Liver (tissue), 3 donors: ENCODE measurements at regions not wholly inside any gene's neighbourhood (a gene's known extent, or its start where the extent isn't known, plus 50 kb on each side); places are given as distances from the start of the nearest gene placed in this dataset.

Experiments used
- EGR1 ChIP-seq, 2 donors: IDR thresholded peaks; 2 replicates each; pipeline ENCODE4 v1.6.1; 2016 to 2018; ENCODE audit warnings: antibody characterized with exemption in 2 of 2, low read depth in 2 of 2
- FOXA1 ChIP-seq: IDR thresholded peaks from 2 replicates; pipeline ENCODE4 v1.6.1; 2016; ENCODE audit warnings: antibody characterized with exemption
- JUND ChIP-seq, 2 donors: IDR thresholded peaks; 2 replicates each; pipeline ENCODE4 v1.6.1; 2016; ENCODE audit warnings: antibody characterized with exemption in 2 of 2
- RAD21 ChIP-seq, 2 donors: IDR thresholded peaks; 2 replicates each; pipeline ENCODE4 v1.6.1; 2016; ENCODE audit warnings: antibody characterized with exemption in 2 of 2, mild to moderate bottlenecking in 2 of 2
- SP1 ChIP-seq: IDR thresholded peaks from 2 replicates; pipeline ENCODE4 v1.6.1; 2018; ENCODE audit warnings: antibody characterized with exemption, mild to moderate bottlenecking
- YY1 ChIP-seq: IDR thresholded peaks from 2 replicates; pipeline ENCODE4 v1.6.1; 2016; ENCODE audit warnings: antibody characterized with exemption, mild to moderate bottlenecking
- TF ChIP-seq, protein P1 (sequence below): fragments of 150-350 bp; IDR thresholded peaks from 2 replicates; pipeline ENCODE4 v1.5.1; 2017; ENCODE audit warnings: improper control_type of control experiment, low read depth, low read length; ENCODE audit not compliant: missing input control
- TF ChIP-seq, protein P2 (sequence below): IDR thresholded peaks from 2 replicates; pipeline ENCODE4 v1.6.1; 2016; ENCODE audit warnings: antibody characterized with exemption
- TF ChIP-seq, protein P3 (sequence below): IDR thresholded peaks from 2 replicates; pipeline ENCODE4 v1.6.1; 2016; ENCODE audit warnings: antibody characterized with exemption, mild to moderate bottlenecking
- TF ChIP-seq, protein P4 (sequence below): IDR thresholded peaks from 2 replicates; pipeline ENCODE4 v1.6.1; 2016; ENCODE audit warnings: antibody characterized with exemption
- donor health status: healthy.
- donor health status: healthy.

DNA sequence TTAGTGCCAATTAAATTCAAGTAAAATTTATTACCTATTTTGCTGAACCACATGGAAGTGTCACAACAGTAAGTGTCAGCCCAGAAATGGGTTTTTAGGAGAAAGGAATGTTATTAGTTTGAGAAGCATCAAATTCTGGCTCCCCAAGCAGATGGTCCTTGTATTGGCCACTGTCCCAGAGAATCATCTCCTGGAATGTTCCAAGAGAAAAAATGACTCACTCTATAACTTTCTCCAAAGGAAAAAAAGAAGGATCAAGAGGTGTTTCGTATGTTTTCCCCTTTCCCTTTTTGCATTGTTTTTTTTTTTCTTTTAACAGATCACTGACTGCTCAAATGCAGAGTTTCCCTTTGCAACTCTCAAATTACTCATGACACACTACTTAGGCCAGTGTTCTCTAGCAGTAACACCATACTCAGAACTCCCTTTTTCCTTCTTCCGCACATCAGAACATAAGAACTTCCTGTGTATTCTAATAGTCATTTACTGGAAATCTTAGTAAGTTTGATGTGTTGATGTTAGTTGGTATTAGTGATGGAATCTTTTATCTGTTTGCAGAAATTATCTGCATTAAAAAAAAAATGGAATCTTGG, 390.3 kb downstream of the GPD2 start:
- TF ChIP-seq YY1, result no peak
- no peak for TF ChIP-seq FOXA1
- TF ChIP-seq, protein P1, sequence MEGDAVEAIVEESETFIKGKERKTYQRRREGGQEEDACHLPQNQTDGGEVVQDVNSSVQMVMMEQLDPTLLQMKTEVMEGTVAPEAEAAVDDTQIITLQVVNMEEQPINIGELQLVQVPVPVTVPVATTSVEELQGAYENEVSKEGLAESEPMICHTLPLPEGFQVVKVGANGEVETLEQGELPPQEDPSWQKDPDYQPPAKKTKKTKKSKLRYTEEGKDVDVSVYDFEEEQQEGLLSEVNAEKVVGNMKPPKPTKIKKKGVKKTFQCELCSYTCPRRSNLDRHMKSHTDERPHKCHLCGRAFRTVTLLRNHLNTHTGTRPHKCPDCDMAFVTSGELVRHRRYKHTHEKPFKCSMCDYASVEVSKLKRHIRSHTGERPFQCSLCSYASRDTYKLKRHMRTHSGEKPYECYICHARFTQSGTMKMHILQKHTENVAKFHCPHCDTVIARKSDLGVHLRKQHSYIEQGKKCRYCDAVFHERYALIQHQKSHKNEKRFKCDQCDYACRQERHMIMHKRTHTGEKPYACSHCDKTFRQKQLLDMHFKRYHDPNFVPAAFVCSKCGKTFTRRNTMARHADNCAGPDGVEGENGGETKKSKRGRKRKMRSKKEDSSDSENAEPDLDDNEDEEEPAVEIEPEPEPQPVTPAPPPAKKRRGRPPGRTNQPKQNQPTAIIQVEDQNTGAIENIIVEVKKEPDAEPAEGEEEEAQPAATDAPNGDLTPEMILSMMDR, result no peak
- no peak for TF ChIP-seq RAD21 (IDR thresholded peaks at IDR 0.05)
- TF ChIP-seq, protein P2, sequence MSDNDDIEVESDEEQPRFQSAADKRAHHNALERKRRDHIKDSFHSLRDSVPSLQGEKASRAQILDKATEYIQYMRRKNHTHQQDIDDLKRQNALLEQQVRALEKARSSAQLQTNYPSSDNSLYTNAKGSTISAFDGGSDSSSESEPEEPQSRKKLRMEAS, result no peak
- TF ChIP-seq SP1, result no peak
- TF ChIP-seq, protein P3, sequence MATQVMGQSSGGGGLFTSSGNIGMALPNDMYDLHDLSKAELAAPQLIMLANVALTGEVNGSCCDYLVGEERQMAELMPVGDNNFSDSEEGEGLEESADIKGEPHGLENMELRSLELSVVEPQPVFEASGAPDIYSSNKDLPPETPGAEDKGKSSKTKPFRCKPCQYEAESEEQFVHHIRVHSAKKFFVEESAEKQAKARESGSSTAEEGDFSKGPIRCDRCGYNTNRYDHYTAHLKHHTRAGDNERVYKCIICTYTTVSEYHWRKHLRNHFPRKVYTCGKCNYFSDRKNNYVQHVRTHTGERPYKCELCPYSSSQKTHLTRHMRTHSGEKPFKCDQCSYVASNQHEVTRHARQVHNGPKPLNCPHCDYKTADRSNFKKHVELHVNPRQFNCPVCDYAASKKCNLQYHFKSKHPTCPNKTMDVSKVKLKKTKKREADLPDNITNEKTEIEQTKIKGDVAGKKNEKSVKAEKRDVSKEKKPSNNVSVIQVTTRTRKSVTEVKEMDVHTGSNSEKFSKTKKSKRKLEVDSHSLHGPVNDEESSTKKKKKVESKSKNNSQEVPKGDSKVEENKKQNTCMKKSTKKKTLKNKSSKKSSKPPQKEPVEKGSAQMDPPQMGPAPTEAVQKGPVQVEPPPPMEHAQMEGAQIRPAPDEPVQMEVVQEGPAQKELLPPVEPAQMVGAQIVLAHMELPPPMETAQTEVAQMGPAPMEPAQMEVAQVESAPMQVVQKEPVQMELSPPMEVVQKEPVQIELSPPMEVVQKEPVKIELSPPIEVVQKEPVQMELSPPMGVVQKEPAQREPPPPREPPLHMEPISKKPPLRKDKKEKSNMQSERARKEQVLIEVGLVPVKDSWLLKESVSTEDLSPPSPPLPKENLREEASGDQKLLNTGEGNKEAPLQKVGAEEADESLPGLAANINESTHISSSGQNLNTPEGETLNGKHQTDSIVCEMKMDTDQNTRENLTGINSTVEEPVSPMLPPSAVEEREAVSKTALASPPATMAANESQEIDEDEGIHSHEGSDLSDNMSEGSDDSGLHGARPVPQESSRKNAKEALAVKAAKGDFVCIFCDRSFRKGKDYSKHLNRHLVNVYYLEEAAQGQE, result no peak
- no peak for TF ChIP-seq JUND (IDR thresholded peaks at IDR 0.05)
- TF ChIP-seq, protein P4, sequence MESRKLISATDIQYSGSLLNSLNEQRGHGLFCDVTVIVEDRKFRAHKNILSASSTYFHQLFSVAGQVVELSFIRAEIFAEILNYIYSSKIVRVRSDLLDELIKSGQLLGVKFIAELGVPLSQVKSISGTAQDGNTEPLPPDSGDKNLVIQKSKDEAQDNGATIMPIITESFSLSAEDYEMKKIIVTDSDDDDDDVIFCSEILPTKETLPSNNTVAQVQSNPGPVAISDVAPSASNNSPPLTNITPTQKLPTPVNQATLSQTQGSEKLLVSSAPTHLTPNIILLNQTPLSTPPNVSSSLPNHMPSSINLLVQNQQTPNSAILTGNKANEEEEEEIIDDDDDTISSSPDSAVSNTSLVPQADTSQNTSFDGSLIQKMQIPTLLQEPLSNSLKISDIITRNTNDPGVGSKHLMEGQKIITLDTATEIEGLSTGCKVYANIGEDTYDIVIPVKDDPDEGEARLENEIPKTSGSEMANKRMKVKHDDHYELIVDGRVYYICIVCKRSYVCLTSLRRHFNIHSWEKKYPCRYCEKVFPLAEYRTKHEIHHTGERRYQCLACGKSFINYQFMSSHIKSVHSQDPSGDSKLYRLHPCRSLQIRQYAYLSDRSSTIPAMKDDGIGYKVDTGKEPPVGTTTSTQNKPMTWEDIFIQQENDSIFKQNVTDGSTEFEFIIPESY, result no peak
- TF ChIP-seq EGR1 (IDR thresholded peaks at IDR 0.05; ENCODE audit: low read depth in 2 of 2), result no peak
